NCI-H748 (cell line): ENCODE measurements at regions not wholly inside any gene's neighbourhood (a gene's known extent, or its start where the extent isn't known, plus 50 kb on each side); places are given as distances from the start of the nearest gene placed in this dataset.
A peak's percentile ranks its signal among the peaks of the same experiment; 100 is the strongest.
"Not testable (repeated sequence)": the region's sequence is repeated elsewhere in the genome, so short reads cannot be mapped to it uniquely, and the experiment has no call there.

ENCODE experiments used
- DNase-seq: peaks from one replicate; lab custom pipeline; 2025; ENCODE audit not compliant: unreplicated experiment; lab: John Stamatoyannopoulos, UW

DNA sequence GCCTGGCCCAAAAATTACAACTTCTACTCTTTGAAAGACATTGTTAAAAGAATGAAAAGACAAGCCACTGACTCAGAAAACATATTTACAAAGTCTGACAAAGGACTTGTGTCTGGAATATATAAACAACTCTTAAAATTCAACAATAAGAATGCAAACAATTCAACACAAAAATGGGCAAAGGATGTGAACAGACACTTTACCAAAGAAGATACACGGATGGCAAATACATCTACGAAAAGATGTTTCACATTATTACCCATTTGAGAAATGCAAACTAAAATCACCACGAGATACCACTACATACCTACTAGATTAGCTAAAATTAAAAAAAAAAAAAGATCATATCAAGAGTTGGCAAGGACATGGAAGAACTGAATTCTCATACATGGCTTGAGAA is 80.8 kb upstream of the METRNL start:
- DNase-seq, result no peak

DNA sequence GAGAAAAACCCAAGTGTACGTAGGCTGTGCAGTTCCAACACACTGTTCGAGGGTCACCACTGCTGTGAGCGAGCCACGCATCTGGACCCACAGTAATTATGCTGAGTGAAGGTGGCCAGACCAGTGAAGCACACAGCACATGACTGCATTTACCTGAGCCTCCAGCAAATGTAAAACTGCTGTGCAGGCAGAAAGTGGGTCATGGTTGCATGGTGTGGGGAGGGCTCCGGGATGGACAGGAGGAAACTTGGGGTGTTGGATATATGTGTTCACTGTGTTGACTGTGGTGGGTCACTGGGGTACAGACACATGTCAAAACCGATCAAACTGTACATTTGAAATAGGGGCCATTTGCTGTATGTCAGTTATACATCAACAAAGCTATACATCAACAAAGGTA is 78.7 kb upstream of the METRNL start:
- no peak for DNase-seq

DNA sequence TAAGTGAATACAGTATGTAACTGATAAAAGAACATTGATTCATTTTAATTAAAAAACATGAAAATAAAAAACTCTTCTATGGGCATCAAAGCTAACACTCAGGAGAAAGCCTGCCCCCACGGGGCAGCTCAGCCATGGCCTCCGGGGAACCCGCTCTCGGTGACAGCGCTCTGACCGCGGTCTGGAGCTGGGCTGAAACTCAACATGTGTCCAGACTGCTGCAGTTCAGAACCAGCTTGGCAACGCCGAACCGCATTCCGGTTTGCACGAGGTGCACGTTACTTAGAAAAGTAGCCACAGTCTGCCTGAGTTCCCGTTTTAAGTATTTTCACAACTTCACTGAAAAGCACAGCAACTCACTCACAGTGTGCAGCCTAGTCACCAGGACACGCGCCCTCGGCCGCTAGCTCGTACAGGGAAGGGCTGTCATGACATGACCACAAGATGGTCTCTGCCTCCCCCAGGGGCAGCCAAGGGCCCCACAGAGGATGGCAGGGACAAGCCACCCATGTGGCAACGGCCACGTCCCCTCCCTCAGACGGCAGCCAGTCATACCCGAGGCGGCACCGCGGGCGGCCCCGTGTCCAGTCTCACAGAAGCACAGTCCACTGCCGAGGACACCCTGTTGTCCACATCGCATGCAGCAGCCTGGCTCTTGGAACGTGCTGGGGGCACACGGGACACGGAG is 77.1 kb upstream of the METRNL start:
- no peak for DNase-seq

DNA sequence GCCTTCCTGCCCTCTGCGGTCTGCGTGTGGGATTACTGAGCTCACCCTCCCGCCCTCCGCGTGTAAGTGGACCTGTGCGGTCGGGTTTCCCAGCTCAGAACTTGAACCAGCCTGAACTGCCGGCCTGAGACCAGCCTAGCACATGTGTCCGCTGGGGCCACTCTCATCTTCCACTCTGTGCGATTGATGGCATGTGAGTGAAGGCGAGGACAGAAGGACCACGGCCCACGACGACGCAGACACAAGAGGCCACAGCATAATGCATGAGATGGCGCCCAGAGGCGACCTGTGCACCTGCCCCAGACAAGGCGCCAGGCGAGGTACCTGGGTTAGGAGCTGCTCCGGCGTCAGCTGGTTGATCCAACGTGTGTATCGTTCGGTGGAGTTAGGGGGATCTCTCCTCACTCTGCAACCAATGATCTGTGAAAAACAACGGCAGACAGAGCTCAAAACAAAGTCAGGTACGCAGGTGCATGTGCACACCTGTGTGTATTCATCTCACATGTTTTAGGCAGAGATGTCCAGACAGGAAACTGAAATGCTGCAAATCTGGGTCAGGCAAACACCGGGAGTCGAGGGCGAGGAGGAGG is 74.5 kb upstream of the METRNL start:
- DNase-seq, result no peak

DNA sequence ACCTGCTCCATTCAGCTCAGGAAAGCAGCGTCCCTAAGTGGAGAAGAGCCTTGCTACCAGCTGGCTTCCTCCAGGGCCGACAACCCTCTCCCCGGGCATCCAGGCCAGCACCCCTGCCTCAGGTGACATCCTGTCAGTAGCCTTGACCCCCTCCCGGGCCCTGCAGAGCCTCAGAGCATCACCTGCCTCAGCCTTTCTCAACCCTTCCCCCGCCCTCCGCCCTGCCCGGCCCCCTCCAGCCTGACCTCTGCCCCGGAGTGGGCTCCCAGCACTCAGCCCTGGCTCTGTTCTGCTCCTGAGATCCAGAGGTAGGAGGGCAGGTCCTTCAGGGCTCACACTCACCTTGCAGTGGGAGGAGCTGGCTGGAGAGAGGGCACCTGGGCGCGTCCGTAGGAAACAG is 73.8 kb upstream of the METRNL start:
- no peak for DNase-seq

DNA sequence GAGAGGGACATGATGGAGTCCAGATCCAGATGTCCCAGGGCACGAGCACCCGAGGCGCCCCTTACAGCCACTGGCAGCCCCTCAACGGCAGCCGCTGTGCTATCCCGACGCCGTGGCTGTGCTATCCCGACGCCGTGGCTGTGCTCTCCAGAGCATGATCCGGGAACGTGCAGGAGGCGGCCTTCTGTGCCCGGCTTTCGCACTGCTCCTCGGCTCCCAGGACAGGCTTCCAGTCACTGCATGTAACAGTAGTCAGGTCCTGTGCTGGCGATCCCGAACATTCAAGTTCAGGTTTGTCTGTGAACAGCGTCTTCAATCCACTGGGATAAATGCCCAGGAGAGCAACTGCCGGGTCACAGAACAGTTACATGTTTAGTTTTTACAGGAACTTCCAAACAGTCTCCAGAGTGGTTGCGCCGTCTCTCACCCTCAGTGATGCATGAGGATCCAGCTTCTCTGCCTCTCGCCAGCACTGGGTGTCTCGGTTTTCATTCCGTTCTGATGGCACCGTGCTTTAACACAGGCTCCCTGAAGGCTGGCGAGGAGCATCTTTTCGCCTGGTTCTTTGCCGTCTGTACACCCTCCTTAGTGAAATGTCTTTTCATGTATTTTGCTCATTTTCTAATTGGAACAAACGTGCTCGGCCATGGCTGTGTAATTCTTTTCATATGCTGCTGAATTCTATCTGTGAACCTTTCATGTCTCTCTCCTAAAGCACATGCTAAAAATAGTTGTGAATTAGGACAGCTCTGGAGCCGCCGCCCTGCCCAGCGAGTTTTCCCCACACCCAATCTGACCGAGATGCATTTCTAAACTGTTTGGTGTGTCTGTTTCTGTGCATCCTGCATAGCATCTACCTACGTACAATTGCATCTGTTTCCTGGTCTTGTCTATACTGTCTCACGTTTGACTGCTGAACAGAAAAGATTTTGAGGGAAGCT is 72.6 kb upstream of the METRNL start:
- no peak for DNase-seq

DNA sequence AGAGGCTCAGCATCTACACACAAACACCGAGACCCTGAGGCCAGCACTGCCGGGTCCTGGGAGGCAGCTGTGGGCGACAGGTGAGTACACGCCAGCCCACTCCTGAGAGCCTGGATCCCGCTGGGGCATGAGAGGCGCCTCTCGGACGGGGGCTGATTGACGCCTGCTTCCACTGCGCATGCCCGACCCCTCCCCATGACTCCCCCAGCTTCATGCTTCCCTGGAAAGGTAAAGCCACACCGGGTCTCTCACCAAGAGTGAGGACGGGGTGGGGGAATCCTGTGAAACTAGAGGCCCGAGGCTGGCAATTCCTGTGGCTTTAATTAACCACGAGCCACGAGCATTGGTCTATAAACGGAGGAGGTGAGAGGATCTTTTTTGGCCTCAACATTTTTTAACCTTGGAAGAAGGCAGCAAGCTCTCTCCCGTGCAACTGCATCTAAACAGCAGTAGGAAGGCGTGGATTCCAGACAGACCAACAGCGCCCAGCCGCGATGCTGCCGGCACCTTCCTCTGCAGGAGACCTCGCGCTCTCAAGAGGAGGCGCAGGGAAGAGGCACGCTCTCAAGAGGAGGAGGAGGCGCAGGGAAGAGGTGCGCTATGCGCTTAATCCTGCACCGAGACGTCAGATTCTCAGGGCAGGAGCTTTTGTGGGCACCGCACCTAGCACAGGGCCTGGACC is 71.8 kb upstream of the METRNL start:
- DNase-seq, result peak; percentile 24

DNA sequence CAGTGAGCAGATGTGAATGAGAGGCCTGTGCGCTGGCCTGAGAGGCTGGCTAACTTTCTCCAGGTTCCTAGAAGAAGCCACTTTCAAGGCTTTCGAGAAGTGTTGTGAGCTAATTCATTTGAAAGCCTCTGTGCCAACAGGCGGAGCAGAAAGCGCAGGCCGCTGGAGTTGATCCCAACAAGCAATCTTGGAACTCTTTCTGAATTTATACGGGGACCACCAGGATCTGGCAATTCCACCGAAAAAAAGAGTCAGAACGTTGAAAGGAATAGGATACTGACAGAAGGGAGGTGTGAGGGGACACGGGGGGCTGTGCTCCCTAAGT is 71.3 kb upstream of the METRNL start:
- no peak for DNase-seq

DNA sequence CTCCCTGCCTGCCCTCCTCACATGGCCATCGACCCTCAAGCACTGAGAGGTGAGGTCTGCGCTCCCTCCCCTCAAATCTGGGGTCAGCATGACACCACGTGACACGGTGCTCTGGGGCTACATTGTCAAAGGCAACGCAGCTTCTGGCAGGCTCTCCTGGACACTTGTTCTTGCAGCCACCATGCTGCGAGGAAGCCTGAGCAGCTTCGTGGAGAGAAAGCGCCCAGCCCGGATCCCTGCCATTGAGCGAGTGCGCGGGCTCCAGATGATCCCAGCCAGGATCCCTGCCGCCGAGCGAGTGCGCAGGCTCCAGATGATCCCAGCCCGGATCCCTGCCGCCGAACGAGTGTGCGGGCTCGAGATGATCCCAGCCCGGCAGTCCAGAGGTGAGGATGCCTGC is 70.9 kb upstream of the METRNL start:
- DNase-seq, result no peak

DNA sequence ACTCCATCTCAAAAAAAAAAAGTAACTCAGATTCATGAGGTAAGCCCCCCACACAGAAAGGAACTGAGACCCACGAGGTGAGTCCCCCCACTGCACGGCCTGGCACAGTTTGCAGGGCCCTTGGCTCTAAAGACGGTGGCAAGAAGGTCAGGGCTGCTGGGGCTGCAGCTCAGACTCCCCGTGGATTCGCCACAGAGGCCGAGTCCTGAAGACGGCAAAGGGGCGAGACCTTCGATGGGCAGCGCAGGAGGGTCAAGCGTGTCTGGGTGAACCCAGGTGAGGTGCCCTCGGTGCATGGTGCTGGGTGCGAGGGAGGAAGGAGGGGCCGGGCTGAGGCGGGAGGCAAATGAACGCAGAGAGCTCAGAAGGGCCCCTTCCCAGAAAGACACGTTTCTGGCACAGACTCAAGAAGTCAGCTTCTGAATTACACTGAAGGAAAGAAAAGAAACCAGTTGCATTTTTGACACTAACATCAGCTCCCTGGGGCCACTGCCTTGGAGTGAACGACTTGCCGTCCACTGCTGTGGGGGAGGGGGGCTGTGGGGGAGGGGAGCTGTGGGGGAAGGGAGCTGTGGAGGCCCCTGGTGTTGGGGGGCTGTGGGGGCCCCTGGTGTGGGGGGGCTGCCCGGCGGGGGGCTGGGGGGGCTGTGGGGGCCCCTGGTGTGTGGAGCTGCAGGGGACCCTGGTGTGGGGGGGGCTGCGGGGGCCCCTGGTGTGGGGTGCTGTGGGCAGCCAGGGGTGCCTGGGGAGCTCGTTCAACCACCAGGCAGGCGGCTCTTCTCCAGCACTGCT is 69.8 kb upstream of the METRNL start:
- no peak for DNase-seq

DNA sequence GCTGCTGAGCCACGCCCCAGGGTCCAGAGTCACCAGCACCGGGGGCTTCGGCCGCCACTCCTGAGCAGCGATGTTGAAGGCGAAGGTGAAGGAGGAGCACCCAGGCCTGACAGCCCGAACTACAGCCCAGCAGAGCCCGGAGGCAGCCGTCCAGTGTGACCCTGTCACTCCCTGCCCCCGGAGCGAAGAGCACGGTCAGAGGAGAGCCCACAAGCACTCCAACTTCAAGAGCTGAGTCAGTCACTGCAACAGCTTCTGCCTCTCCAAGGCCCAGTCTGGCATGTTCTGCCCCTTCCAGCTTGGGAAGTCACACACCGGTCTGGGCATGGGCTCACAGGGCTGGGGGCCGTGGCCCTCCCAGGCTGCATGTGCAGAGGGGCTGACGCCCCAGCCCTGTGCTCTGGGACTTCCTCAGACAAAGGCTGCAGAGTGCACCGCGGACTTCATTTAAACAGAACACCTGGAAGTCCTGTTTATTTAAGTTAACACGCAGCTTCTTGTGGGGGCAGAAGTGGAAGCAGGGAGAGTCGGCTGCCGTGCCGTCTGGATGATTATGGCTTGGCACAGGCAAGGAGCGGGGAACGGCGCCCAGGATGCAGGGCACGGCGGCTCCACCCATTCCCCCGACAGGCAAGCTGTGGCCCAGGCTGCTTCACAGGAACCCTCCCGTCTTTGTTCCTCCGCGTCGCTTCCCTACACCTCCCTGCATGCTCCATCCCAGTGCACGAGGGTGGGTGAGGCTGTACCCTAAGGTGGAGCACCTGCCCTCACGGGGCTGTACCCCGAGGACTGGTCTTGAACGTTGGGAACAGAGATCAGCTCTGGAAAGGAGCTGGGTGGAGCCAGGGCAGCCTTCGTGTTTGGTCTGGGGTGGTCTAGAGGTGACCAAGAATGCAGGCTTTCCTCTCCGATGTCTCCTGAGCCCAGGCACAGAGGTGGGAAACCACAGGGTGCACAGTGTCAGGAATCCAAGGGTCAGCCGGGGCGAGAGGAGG is 68.9 kb upstream of the METRNL start:
- DNase-seq, result peak; percentile 27

DNA sequence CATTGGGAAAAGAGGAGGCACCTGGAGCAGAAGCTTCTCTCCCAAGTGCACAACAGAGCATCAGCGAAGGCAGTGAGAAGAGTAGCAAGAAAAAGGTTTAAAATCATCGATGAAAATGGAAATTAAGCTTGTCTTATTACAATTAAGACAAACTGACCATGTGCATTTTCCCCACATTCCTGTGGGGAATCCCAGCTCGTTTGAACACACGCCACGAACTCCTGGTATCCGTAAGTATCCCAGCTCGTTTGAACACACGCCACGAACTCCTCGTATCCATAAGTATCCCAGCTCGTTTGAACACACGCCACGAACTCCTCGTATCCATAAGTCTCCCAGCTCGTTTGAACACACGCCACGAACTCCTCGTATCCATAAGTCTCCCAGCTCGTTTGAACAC is 67.7 kb upstream of the METRNL start:
- DNase-seq, result not testable (repeated sequence)

DNA sequence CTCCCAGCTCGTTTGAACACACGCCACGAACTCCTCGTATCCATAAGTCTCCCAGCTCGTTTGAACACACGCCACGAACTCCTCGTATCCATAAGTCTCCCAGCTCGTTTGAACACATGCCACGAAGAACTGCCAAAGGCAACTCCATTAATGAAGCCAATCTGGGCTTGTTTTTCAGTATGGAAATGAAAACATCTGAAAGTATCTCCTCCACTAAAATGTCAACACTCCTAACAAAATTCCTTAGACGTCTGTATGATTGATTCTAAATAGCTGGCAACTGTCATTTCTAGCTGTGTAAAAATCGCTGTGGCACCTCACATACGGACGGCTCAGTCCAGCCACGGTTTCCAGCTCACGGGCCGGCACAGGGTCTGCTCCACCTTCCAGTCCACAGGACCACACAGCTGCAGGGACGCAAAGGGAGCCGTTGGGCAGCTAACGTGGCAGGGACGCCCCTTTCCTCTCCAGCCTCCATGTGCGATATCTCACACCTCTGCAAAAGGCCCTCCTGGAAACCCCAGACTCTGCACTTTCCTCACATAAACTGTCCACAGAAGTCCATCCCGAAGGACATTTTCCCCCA is 67.1 kb upstream of the METRNL start:
- DNase-seq, result no peak

DNA sequence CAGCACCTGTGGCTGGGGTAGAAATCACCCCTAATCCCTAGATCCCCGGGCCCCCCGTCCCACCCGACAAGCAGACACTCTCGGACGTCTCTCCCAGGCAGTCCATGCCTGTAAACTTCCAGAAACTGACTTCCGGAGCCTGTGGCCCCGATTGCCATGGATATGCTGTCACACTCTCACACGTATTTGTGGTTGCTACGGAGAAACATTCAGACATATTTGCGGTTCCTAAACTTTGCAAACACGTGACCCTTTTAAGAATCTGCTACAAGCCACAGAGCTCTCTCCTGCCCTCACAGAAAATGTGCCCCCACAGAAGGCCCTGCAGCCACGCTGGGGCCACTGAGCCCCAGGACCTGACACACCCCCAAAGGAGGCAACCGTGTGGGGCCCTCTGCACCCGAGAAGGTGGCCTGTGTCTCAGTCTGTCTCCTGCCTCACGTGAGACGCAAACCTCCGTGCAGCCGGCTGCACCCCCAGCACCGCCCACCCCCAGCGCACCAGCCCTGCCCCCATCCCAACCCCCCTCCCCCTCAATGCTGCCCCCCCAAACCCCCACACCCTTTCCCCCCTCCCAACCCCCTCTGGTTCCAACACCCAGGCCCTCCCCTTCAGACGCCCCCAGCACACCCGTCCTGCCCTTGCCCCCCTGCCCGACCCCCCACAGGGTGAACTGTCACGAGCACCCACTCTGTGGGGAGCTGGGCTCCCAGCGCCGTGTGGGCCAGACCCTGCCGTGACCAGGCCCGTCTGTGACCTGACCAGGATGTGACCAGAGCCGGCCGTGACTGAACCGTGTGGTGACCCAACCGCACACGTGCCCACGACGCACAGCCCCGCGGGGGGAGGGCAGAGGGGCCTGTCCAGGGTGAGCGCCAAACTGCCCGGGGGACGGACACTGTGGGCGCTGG is 66.3 kb upstream of the METRNL start:
- no peak for DNase-seq

DNA sequence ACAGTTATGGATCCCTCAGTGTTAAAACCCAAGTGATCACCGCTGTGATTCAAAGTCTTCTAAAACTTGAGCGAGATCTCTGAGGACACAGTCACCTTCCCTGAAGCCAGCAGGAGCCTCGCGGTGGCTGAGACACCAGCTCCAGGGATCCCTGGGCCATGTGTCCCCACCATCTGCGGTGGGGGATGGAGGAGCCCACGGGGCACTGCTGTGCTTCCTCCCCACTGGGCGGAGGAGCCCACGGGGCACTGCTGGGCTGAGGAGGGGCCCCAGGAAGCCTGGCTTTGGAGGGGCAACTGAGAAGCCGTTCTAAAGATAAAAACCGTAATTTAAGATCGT is 65.7 kb upstream of the METRNL start:
- DNase-seq, result no peak

DNA sequence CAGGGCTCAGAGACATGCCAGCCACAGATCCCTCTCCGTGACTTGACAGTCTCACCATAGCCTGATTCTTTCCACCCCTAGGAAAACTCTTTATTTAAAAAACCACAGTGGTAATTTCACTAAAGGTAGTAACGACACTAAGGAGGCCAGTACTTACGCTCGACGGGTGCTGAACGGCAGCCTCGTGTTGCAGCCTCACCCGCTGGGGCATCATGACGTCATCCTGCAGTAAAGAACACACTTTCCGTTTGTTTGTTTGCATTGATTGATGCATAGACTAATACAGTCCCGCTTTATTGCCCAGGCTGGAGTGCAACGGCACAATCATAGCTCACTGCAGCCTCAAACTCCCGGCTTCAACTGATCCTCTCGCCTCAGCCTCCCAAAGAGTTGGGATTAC is 65.1 kb upstream of the METRNL start:
- peak; percentile 73 for DNase-seq

DNA sequence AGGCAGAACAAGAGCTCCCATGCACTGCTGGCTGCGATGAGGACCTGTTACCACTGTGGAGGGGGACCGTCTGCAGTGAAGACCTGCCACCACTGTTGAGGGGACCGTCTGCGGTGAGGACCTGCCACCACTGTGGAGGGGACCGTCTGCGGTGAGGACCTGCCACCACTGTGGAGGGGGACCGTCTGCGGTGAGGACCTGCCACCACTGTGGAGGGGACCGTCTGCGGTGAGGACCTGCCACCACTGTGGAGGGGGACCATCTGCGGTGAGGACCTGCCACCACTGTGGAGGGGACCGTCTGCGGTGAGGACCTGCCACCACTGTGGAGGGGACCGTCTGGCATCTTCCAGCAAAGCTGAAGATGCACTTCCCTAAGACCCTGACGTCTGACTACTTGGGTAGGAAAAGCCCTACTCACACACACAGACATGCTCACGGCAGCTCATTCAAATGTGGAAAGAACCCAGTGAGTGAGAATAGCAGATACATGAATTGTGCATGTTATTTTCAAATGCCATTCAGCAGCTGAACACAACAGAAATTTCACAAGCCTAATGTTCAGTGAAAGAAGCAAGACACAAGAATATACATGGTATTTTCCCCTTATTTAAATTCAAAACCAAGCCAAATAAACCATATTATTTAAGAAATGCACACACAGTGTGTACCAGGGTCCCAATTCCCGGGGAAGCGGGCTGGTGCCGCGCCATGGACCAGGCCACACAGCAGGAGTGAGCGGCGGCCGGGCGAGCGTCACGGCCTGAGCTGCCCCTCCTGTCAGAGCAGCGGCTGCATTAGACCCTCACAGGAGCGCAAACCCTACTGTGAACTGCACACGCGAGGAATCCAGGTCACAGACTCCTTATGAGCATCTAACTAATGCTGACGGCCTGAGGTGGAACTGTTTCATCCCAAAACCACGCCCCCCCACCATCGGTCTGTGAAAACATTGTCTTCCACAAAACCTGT is 64.2 kb upstream of the METRNL start:
- no peak for DNase-seq
